Activated T-cell treated with anti-CD3 and anti-CD28 coated beads for 48 hours (primary cell): ENCODE measurements at regions not wholly inside any gene's neighbourhood (a gene's known extent, or its start where the extent isn't known, plus 50 kb on each side); places are given as distances from the start of the nearest gene placed in this dataset.
"Not testable (repeated sequence)": the region's sequence is repeated elsewhere in the genome, so short reads cannot be mapped to it uniquely, and the experiment has no call there.

Source experiments
- DNase-seq: peaks from one replicate; pipeline ENCODE4 v3.0.0-alpha.2; 2020; ENCODE audit warnings: low read depth

DNA sequence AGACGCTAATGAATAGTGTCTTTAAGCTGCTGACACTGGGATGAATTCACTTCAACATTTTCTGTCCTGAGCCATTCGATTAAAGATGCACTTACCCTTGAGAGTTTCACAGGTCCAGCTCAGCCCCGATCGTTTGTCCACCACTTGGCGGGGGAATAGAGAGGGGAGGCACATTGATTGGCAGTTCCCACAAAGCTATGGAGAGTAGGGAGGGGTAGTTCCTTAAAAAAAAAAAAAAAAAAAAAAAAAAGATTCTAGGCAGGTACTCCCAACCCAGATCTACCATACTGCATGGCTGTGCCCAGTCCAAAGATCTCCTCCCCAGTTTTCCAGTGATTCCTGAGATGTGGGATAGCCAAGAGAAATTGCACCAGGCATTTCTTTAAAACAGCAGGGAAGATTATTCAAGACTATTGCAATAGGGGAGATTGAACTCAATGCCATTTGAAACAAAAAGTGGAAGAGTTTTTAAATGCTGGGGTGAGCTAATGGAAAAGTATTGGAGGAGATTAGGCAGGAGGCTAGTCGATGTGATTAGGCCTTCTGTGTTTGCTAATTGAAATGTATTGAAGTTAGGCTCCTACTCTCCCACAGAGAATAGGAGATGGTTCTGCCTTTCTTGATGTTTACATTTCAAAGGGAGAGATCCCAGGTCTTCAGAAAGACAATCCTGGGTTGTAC is 2217.4 kb upstream of the WWC1 start:
- DNase-seq, result no peak

DNA sequence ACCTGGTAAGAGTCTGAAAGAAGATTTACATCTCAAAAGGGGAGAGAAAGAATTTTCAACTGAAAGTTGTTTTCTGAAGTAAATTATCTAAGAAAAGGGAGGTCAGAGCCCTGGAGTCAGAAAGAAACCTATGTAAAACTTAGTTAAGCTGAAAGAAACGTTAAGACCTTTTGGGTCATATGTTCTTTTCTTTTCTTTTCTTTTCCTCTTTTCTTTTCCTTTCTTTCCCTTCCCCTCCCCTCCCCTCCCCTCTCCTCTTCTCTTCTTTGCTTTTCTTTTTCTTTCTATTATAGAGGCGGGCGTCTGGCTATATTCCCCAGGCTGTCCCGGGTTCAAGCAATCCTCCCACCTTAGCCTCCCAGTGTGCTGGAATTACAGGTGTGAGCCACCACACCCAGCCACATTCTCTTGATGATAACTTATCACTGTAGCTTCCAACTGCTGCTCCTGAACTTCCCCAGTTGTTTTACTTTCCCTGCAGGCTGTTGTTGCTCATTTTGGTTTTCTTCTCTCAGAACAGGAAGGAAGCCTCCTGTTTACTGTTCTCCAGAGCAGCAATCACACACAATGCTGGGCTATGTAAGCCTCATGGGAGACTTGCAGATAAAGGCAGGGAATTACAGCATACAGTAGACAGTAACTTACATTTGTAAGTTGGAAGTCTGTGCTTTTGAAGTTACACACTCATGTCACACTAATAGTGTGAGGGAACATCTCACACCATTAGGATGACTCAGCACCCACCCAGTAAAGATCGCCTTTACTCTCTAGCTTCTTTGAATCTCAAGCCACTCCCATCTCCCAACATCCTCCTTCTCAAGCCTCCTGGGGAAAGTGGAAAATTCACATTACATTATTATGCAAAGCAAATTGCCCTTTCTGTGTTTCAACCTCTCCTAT is 2216.6 kb upstream of the WWC1 start:
- DNase-seq, result no peak

DNA sequence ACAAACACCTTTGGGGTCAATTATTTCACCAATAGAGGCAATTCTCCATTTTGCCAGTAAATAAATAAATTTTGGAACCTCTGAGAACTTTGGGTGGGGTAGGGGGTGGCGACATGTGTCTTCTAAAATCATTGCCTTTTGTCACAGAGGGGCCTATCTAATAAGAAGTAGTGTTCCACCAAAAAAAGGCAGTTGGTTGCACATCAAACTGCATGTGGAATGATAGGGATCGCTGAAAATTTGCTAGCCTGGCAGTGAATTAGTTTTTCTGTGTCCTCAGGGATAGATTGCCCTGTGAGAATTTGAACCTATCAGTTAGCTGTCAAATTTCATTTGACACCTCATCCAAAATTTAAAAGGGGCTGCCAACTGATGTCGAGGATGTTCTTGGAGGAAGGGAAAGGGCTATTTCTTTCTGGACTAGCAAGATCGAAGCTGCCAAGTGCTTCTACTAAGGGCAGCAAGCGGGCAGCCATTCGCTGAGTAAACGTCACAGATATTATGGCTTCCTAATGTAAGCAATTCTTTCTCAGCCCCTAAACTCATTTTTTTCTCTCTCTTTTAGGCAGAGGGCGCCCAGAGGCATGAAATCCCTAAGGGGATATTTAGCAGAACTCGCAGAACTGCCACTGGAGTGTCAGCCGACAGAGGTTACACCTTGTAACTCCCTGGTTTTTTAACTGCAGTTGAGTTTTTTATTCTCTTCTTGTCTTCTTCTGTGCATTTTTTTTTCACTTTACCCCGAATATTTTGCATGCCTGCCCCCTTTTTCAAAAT is 2208.1 kb upstream of the WWC1 start:
- no peak for DNase-seq

DNA sequence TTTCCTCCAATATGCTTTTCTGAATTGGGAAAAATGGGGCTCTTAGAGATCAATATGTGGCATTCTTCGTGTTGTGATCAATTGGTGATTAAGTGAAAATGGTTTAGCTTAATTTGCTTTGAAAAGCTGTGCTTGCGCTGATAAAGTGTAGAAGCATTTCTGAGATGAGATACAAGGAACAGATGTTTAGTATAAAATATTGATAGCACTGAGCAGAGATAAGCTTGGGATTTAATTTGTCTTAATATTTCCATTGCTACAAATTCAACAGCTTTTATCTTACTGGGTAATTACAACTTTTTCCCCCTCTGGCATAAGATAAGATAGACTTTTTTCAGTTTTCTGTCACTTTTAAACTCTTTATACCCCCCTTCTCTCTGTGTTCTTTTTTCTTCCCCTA is 2204.9 kb upstream of the WWC1 start:
- no peak for DNase-seq

DNA sequence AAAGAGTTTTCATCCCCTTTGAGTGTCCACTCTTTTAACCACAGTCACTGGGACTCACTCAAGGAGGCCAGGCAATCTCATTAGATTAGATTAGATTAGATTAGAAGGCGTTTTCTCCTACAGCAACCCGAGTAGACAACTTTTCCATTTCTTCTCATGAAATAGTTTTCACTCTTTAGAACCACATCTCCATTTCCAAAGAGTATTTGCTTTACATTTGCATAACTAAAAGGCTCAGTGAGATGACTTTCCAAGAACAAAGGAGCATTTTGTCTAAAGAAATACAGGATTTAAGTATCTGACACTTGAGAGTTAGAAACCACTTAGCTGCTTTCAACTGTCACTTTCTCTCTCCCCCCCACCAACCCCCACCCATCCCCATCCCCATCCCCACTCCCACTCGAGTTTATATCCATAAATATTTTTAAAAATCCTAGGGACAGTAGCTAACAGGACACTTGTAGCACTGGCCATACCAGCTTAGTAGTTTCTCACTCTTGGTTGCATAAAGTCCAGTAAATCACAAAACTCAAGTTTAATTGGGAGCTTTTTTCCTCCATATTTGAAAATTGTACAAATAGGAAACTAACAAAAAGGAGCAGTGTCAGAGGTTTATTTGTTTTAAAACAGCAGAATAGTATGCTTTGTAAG is 2202.9 kb upstream of the WWC1 start:
- DNase-seq, result no peak

DNA sequence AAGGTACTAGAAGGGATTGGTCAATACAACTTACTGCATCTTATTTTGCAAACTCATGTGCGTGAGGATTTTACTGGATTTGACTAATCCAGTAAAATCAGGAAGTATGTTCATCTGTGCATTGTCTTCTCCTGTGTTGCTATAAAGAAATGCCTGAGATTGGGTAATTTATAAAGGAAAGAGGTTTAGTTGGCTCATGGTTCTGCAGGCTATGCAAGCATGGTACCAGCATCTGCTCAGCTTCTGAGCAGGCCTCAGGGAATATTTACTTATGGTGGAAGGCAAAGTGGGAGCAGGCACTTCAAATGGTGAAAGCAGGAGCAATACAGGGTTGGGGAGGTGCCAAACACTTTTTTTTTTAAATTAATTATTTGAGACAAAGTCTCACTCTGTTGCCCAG is 2199.5 kb upstream of the WWC1 start:
- DNase-seq, result no peak

DNA sequence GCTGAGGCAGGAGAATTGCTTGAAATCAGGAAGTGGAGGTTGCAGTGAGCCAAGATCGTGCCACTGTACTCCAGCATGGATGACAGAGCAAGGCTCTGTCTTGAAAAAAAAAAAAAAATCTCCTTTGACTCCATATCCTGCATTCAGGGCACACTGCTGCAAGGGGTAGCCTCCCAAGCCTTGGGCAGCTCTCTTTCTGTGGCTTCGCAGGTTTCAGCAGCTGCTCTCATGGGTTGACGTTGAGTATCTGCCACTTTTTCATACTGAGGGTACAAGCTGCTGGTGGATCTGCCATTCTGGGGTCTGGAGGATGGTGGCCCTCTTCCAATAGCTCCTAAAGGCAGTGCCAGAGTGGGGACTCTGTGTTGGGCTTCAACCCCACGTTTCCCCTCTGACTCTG is 2198.1 kb upstream of the WWC1 start:
- DNase-seq, result no peak

DNA sequence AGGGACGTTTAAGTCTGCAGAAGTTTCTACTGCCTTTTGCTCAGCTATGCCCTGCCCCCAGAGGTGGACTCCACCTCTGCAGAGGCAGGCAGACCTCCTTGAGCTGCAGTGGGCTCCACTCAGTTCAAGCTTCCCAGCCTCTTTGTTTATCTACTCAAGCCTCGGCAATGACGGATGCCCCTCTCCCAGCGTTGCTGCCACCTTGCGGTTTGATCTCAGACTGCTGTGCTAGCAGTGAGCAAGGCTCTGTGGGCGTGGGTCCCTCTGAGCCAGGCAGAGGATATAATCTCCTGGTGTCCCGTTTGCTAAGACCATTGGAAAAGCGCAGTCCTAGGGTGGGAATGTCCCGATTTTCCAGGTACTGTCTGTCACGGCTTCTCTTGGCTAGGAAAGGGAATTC is 2188.5 kb upstream of the WWC1 start:
- no peak for DNase-seq

DNA sequence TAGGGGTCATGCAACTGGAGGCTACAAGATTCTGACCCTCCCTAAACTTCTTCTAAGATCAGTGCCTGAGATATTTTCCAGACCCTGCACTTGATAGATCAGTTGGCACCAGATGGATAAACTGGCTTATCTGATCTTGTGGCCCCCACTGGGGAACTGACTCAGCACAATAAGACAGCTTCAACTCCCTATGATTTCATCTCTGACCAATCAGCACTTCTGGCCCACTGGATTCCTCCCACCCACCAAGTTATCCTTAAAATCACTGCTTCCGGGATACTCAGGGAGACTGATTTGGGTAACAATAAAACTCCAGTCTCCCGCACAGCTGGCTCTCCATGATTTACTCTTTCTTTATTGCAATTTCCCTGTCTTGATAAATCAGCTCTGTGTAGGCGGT is 2180.4 kb upstream of the WWC1 start:
- no peak for DNase-seq

DNA sequence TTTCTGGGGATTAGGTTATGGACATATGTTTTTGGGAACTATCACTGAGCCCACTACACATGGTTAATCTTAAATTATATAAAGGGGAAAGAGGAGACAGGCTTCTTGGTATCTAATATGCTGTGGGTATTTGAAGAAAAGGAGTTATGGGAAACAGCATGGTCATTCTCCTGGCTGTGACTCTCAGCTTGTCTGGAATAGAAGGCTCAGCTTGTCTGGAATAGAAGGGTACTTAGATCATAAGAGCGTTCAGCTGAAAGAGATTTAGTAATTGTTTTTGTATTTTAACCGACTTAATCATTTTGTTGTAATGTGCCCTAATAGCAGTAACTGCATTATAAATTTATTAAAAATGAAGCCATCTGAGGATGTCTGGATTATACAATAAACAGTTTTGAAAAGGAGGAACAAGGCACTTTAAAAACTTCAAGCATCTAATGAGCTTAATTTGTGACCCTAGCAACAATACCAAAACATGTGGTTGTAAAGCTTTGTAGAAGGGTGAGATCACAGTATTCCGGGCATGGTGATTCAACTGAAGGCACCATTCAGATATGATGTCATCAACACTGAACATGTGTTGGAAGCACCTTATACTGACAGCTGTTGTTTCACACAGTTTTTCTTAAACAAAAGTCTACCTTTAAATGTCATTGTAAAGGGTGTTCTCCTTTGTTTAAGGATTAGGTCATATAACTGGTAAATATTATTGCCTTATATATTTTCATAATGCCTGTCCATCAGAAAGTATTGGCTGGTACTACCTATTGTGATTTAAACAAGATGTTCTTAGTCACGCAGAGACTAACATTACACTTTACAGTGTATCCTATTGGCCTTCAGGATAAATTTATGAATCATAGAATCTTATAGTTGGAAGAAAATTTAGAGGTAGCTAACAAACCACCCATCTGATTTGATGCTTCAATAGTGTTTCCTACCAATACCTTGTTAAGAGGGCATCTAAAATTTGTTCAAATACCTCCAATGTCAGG is 2174.1 kb upstream of the WWC1 start:
- no peak for DNase-seq

DNA sequence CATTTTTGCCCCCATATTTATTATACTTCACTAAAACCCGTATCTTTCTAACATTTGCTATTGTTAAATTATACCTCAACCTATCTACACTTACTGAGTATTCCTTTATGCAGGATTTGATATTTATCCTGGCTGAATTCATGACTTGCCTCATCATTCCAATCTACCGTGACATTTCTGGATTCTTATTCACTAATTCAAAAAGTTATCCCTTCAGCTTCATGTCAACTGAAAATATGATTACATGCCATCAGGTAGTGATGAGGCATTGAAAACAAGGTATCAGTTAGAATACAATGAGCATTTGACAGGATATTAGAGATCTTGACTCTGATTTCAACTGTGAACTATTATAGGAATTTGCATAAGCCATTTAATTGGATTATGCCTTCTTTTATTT is 2171.9 kb upstream of the WWC1 start:
- DNase-seq, result no peak

DNA sequence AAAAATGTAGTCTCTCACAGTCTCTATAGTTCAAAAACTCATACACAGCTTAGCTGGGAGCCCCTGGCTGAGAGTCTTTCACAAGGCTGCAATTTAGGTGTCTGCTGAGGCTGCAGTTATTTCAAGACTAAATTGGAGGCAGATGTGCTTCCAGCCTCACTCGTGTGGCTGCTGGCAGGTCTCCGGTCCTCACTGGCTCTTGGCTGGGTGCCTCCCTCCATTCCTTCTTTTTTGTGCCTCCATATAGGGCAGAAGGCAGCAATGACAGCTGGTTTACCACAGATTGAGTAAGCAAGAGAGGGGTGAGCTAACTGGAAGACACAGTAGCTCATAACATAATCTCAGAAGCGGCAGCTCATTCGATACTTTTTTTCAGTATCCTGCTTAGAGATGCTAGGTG is 2167.7 kb upstream of the WWC1 start:
- DNase-seq, result no peak

DNA sequence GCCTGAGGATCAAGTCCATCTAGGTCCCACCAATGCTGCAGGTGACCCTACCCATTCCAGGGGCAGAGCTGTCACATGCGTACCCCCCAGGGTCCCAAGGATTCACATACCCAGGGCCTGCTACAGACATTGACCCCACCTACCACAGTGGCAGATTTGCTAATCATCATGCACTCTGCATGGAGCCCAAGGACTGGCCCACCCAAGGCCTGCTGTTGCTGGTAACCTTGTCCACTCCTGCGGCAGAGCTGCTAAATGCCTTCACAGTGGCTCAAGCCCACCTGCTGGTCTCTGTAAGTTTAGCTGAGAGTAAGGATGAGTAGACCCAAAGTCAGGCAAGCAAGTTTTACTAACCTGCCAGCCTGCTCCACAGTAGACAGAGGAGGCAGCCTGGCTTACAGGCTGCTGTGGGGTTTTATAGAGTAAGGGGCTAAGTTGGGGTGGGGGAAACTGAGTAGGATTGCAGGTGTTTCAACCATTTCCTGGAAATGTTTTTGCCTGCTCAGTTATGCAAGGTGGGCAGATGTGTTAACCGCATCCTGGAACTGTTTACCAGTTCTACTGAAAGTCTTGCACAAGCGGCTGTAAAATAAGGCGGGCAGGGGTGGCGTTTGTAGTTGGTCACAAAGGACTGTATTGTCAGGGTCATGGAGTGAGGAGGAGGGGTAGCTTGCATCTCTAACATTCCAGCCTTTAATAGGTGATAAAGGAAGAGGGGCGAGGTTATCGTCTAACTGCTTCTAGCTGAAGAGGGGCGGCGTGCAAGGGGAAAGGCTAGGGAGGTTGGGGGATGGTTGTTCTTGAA is 2163.5 kb upstream of the WWC1 start:
- DNase-seq, result no peak

DNA sequence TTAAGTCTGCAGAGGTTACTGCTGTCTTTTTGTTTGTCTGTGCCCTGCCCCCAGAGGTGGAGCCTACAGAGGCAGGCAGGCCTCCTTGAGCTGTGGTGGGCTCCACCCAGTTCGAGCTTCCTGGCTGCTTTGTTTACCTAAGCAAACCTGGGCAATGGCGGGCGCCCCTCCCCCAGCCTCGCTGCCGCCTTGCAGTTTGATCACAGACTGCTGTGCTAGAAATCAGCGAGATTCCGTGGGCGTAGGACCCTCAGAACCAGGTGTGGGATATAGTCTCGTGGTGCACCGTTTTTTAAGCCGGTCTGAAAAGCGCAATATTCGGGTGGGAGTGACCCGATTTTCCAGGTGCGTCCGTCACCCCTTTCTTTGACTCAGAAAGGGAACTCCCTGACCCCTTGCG is 2146.3 kb upstream of the WWC1 start:
- not testable (repeated sequence) for DNase-seq

DNA sequence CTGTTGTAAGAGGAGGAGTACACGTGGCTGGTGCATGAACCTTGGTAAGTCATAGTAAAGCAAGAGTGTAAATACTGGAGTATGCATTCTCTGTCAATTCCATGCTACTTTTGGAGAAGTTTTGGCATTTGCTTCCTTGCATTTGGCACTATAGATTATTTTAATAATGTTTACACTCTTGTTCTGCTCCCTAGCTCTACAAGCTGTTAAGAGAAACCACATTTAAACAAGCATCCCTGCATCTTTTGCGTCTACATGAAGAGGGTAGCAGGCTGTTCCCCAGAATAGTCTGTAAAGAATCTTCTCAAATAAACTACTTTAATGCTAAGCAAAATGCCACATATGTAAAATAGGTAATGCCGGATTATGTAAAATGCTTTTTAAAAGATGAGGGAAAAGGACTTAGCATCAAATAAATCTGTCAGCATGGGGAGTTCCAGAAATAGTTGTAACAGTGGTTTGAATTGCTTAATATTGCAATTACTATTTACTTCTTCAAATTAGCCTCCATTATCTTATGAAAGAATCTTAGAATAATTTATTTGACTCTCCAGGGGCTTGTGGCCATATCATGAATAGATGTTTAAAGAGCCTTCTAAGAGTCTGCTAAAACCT is 2127.3 kb upstream of the WWC1 start:
- no peak for DNase-seq

DNA sequence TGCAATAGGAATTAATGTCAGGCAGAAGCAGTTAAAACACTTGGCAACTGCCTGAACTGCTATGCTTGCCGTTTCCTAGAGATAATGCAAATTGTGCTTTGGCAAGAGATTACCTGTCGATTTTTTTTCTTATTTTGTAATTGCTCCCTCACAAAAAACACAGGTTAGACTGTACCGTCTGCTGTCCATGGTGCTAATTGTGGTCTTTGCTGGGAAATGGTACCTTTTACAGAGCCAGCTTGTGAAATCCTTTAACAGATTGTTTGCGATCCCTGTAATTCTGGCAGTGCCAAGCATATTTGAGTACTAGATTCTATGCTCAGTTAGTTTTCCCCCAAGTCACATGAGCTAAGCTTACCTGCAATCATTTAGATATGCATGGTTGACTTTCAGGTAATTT is 2125.8 kb upstream of the WWC1 start:
- no peak for DNase-seq

DNA sequence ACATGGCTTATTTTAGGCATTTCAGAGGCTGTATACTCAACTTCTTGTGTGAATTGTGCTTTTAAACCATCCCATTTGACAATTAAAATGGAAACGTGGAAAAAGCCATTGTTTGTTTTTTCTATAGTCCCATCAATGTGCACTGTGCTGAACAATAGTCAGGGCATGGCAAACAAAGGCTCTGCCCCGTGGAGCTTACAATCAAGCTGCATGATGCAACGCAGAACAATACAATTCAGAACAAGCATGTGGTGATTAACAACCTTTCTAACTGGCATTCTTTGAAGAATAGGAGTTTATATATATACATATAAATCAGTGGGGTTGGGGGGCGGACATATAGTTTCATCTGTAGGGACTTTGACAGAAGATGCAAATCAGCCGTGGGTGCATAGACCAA is 2125.4 kb upstream of the WWC1 start:
- DNase-seq, result no peak

DNA sequence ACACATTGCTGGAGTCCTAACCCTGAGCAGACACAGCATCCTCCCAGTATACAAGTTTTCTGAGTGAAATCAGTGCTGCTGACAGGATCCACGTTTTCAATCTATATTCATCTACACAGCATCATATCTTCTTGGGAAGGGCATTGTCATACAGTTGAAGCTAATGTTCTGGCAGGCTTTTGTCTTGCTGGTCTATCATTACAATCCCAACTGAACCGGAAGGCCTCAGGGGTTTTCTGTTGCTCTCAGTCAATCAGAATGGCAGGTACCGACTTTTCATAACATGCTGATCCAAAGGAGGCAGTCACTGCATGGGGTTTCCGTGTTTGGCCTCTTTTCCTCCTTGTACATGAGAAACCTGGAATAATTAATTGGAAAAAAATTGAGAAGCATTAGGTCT is 2118.8 kb upstream of the WWC1 start:
- no peak for DNase-seq

DNA sequence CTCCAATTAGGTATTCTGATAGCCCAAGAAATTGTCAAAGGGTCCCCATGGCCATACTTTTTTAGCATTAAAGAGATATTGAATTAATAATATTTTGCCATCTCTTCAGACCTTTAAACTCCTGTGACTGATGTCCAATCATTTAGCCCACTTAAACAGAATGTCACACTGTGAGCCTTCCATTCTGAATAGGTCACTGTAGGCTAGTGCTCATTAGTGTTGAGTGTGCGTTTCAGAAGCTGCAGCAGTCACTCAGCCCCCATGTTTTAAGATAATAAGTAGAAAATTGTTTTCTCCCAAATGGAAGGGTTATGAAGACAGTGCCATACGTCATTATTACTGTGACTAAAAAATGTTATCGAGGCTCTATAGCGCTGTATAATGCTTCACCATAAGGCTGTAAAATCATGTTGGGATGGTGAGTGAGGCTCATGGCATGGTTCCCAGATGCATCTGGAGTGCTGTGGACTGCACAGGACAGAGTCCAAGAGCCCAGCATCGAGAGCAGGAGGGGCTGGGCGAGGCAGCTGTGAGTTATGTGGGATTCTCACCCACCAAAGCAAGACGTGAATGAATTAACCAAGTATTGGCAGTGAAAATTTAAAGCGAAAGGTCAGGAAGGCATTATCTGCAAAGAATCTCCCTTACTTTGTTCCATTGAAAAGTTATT is 2112.9 kb upstream of the WWC1 start:
- DNase-seq, result no peak
